ENCODE measurements at regions not wholly inside any gene's neighbourhood (a gene's known extent, or its start where the extent isn't known, plus 50 kb on each side); places are given as distances from the start of the nearest gene placed in this dataset.

- intact Hi-C loops (cut with DNase I), result loop anchor here in 2 of 10 donors (10.0 kb wide), 2 partner anchors 371 to 449 kb away; partner anchors contain the start of gene IGFBP5 (in 1 of the 2)
- H3K9me3 ChIP-seq, result peaks cover 0 to 7% (median 0%) of the 10 kb centered on the region in 11 donors
- DNase-seq, result no peak
- no peaks in the 10 kb centered on the region for H3K36me3 ChIP-seq
- no peak overlapping the region for H3K4me3 ChIP-seq
- TF ChIP-seq CTCF (IDR thresholded peaks at IDR 0.05), result no peak
- WGBS, 2 donors, result 91 to 96% methylated on average over 7 of the region's 7 CpGs
- ATAC-seq, result no peak
- H3K4me1 ChIP-seq, result peaks cover 0 to 20% (median 11%) of the 10 kb centered on the region in 9 donors
- H3K27ac ChIP-seq, result no peak overlapping the region
- H3K27me3 ChIP-seq, result no peaks in the 10 kb centered on the region
Measured at GRCh38 chr2:217065695-217066405, 206.0 kb upstream of the TNP1 start.

- Histone ChIP-seq H3K4me3 (peak overlapping the region in 4 of 10 donors; percentile 18 to 25 (median 22)), H3K4me1 (peaks cover 0 to 20% (median 11%) of the 10 kb centered on the region in 9 donors), H3K36me3 (no peaks in the 10 kb centered on the region), H3K9me3 (peaks cover 0 to 7% (median 0%) of the 10 kb centered on the region in 11 donors), H3K27ac (peak overlapping the region in 8 of 10 donors; percentile 10 to 74 (median 59)), H3K27me3 (no peaks in the 10 kb centered on the region)
- intact Hi-C loops (cut with DNase I), result loop anchor here in 2 of 10 donors (10.0 kb wide), 2 partner anchors 370 to 450 kb away; partner anchors contain the start of gene IGFBP5 (in 1 of the 2)
- no peak for TF ChIP-seq CTCF (IDR thresholded peaks at IDR 0.05)
- ATAC-seq (no peak), DNase-seq (no peak)
- WGBS, 2 donors, result 64 to 71% methylated on average over 4 of the region's 4 CpGs
Measured at GRCh38 chr2:217065012-217065290, 205.1 kb upstream of the TNP1 start.

GRCh38 chr2:217064234-217065011, 204.6 kb upstream of the TNP1 start:
- Histone ChIP-seq H3K4me1 (peaks cover 0 to 20% (median 11%) of the 10 kb centered on the region in 9 donors), H3K9me3 (peaks cover 0 to 7% (median 0%) of the 10 kb centered on the region in 11 donors), H3K27me3 (no peaks in the 10 kb centered on the region), H3K27ac (peak overlapping the region in 9 of 10 donors; percentile 10 to 74 (median 61)), H3K4me3 (peak overlapping the region in 4 of 10 donors; percentile 18 to 25 (median 22)), H3K36me3 (no peaks in the 10 kb centered on the region)
- peak in 1 of 2 donors; percentile 45 for DNase-seq
- ATAC-seq, result peak; percentile 60 to 95 (median 83)
- intact Hi-C loops (cut with DNase I), result loop anchor here in 2 of 10 donors (10.0 kb wide), 2 partner anchors 370 to 450 kb away; partner anchors contain the start of gene IGFBP5 (in 1 of the 2)
- no peak for TF ChIP-seq CTCF (IDR thresholded peaks at IDR 0.05)
- 55 to 59% methylated on average over 16 of the region's 16 CpGs for WGBS, 2 donors

- no peak for ATAC-seq
Measured at GRCh38 chr2:217063238-217063755, 203.4 kb upstream of the TNP1 start.

More at GRCh38 chr2:217063238-217063755, 203.4 kb upstream of the TNP1 start:
- WGBS, 2 donors, result 88 to 93% methylated on average over 5 of the region's 5 CpGs
- Histone ChIP-seq H3K9me3 (peaks cover 0 to 7% (median 0%) of the 10 kb centered on the region in 11 donors), H3K4me3 (no peak overlapping the region), H3K27ac (peak overlapping the region in 4 of 10 donors; percentile 62 to 74 (median 67)), H3K4me1 (peaks cover 0 to 20% (median 11%) of the 10 kb centered on the region in 9 donors), H3K36me3 (no peaks in the 10 kb centered on the region), H3K27me3 (no peaks in the 10 kb centered on the region)
- no peak for TF ChIP-seq CTCF (IDR thresholded peaks at IDR 0.05)
- DNase-seq, result no peak
- intact Hi-C loops (cut with DNase I), result loop anchor here in 2 of 10 donors (10.0 kb wide), 2 partner anchors 368 to 452 kb away; partner anchors contain the start of gene IGFBP5 (in 1 of the 2)
